ENCODE measurements at regions not wholly inside any gene's neighbourhood (a gene's known extent, or its start where the extent isn't known, plus 50 kb on each side); places are given as distances from the start of the nearest gene placed in this dataset.

GRCh38 chr15:61480863-61481262, 251.8 kb upstream of the RORA start:
- Histone ChIP-seq H2AK9ac (replicated peaks; ENCODE audit: low read depth, low read length, poor library complexity) (no peak overlapping the region), H2AK5ac (ENCODE audit: low read depth, low read length) (no peak overlapping the region), H4K91ac (ENCODE audit: insufficient read depth, low read depth, low read length) (no peak overlapping the region), H3K23ac (ENCODE audit: low read depth, low read length) (no peak overlapping the region), H3K79me1 (ENCODE audit: low read depth in 1 of 2, low read length in 2 of 2) (no peaks in the 10 kb centered on the region), H4K8ac (ENCODE audit: low read depth in 2 of 2, low read length in 2 of 2) (no peak overlapping the region), H2AFZ (replicated peaks; ENCODE audit: low read length, poor library complexity) (no peak overlapping the region), H3K14ac (replicated peaks; ENCODE audit: low read depth, low read length) (no peak overlapping the region), H3K56ac (ENCODE audit: extremely low read depth, insufficient read depth, low read length) (no peak overlapping the region), H2BK20ac (ENCODE audit: low read depth, low read length) (no peak overlapping the region), H3K4me3 (ENCODE audit: insufficient read depth, low read depth, low read length) (no peak overlapping the region), H2BK15ac (ENCODE audit: low read depth, low read length) (no peak overlapping the region), H4K20me1 (ENCODE audit: insufficient read depth, low read length) (no peaks in the 10 kb centered on the region), H3K18ac (ENCODE audit: low read depth, low read length) (no peak overlapping the region), H3K27me3 (ENCODE audit: control insufficient read depth, insufficient read depth, low read length) (no peaks in the 10 kb centered on the region), H3K27ac (ENCODE audit: insufficient read depth, low read length) (no peak overlapping the region), H3K9me1 (ENCODE audit: insufficient read depth, low read length) (no peaks in the 10 kb centered on the region), H4K5ac (ENCODE audit: low read depth, low read length) (no peak overlapping the region), H3K4ac (ENCODE audit: low read depth, low read length) (no peak overlapping the region), H2BK5ac (ENCODE audit: low read depth, low read length, poor library complexity, severe bottlenecking) (no peak overlapping the region), H3K4me1 (ENCODE audit: control insufficient read depth, insufficient read depth, low read length) (no peaks in the 10 kb centered on the region), H3K9me3 (ENCODE audit: control insufficient read depth, insufficient read depth, low read length) (no peaks in the 10 kb centered on the region), H2BK120ac (ENCODE audit: low read depth, low read length) (no peak overlapping the region), H3K36me3 (ENCODE audit: control insufficient read depth, insufficient read depth, low read length) (no peaks in the 10 kb centered on the region), H3K4me2 (ENCODE audit: low read depth, low read length) (no peak overlapping the region), H3K9ac (ENCODE audit: low read depth, low read length) (no peak overlapping the region)
- dilution Hi-C loops (cut with HindIII; ENCODE audit: low sequenced_read_pairs, unreplicated experiment): no loop called here
- ChIA-PET POLR2A (ENCODE audit: unreplicated experiment) (no interaction called here), CTCF (no interaction called here)
- intact Hi-C loops (cut with micrococcal nuclease): no loop called here
- ATAC-seq (ENCODE audit: low read depth): no peak
- no TSS peak for BruUV-seq (replicated peaks)
- no peak for DNase-seq
- TF ChIP-seq MXI1 (IDR thresholded peaks at IDR 0.05; ENCODE audit: borderline replicate concordance, low read depth, low read length) (no peak), POLR2A (IDR thresholded peaks at IDR 0.05; ENCODE audit: low read depth, low read length) (no peak)
- TF ChIP-seq, protein P1, sequence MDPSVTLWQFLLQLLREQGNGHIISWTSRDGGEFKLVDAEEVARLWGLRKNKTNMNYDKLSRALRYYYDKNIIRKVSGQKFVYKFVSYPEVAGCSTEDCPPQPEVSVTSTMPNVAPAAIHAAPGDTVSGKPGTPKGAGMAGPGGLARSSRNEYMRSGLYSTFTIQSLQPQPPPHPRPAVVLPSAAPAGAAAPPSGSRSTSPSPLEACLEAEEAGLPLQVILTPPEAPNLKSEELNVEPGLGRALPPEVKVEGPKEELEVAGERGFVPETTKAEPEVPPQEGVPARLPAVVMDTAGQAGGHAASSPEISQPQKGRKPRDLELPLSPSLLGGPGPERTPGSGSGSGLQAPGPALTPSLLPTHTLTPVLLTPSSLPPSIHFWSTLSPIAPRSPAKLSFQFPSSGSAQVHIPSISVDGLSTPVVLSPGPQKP (IDR thresholded peaks at IDR 0.05; ENCODE audit: borderline replicate concordance, low read depth, low read length): no peak
- no CpG with 5 or more reads among the region's 5 CpGs for WGBS, 2 experiments (ENCODE audit: extremely low coverage in 2 of 2, insufficient read length in 1 of 2)
- in situ Hi-C loops (cut with MboI; ENCODE audit: low sequenced_read_pairs): no loop called here
